ENCODE measurements at regions not wholly inside any gene's neighbourhood (a gene's known extent, or its start where the extent isn't known, plus 50 kb on each side); places are given as distances from the start of the nearest gene placed in this dataset.

- Mint-ChIP-seq H3K4me3 (no peak overlapping the region), H3K27ac (no peak overlapping the region), H3K9me3 (peaks cover 10 to 12% of the 10 kb centered on the region in 2 donors), H3K36me3 (no peaks in the 10 kb centered on the region), H3K4me1 (no peaks in the 10 kb centered on the region), H3K27me3 (peaks cover 0 to 13% of the 10 kb centered on the region in 2 donors)
- DNase-seq (no peak), ATAC-seq (replicated peaks) (no peak)
Measured at GRCh38 chr5:71946343-71947030, 160.8 kb upstream of the MAP1B start.

- DNase-seq (no peak), ATAC-seq (replicated peaks) (no peak)
Measured at GRCh38 chr5:71948206-71948605, 159.1 kb upstream of the MAP1B start.

GRCh38 chr5:71949772-71950171, 157.5 kb upstream of the MAP1B start:
- Mint-ChIP-seq H3K27ac (no peak overlapping the region), H3K27me3 (peaks cover 4 to 9% of the 10 kb centered on the region in 2 donors), H3K36me3 (no peaks in the 10 kb centered on the region), H3K9me3 (peaks cover 7 to 12% of the 10 kb centered on the region in 2 donors), H3K4me1 (no peaks in the 10 kb centered on the region), H3K4me3 (no peak overlapping the region)
- no peak for ATAC-seq (replicated peaks)
- no peak for DNase-seq

More at GRCh38 chr5:71948206-71948605, 159.1 kb upstream of the MAP1B start:
- no peaks in the 10 kb centered on the region for H3K36me3 Mint-ChIP-seq
- H3K27ac Mint-ChIP-seq, result no peak overlapping the region
- H3K4me3 Mint-ChIP-seq, result no peak overlapping the region
- H3K9me3 Mint-ChIP-seq, result peaks cover 7 to 12% of the 10 kb centered on the region in 2 donors
- no peaks in the 10 kb centered on the region for H3K4me1 Mint-ChIP-seq
- H3K27me3 Mint-ChIP-seq, result peaks cover 6 to 10% of the 10 kb centered on the region in 2 donors

GRCh38 chr5:71953866-71954265, 153.4 kb upstream of the MAP1B start:
- Mint-ChIP-seq H3K9me3 (peaks cover 1 to 2% of the 10 kb centered on the region in 2 donors), H3K4me1 (no peaks in the 10 kb centered on the region), H3K27ac (no peak overlapping the region), H3K36me3 (no peaks in the 10 kb centered on the region), H3K4me3 (no peak overlapping the region), H3K27me3 (peaks cover 3 to 18% of the 10 kb centered on the region in 2 donors)
- DNase-seq (no peak), ATAC-seq (replicated peaks) (no peak)

GRCh38 chr5:71954329-71954728, 152.9 kb upstream of the MAP1B start:
- no peak for DNase-seq
- no peak overlapping the region for H3K27ac Mint-ChIP-seq
- no peaks in the 10 kb centered on the region for H3K9me3 Mint-ChIP-seq
- peaks cover 3 to 18% of the 10 kb centered on the region in 2 donors for H3K27me3 Mint-ChIP-seq
- H3K36me3 Mint-ChIP-seq, result no peaks in the 10 kb centered on the region
- ATAC-seq (replicated peaks), result no peak
- no peaks in the 10 kb centered on the region for H3K4me1 Mint-ChIP-seq
- H3K4me3 Mint-ChIP-seq, result no peak overlapping the region

GRCh38 chr5:71955723-71956122, 151.6 kb upstream of the MAP1B start:
- peaks cover 3 to 18% of the 10 kb centered on the region in 2 donors for H3K27me3 Mint-ChIP-seq
- DNase-seq, result no peak
- H3K36me3 Mint-ChIP-seq, result no peaks in the 10 kb centered on the region

GRCh38 chr5:71957292-71957898, 149.9 kb upstream of the MAP1B start:
- no peak for ATAC-seq (replicated peaks)
- H3K27ac Mint-ChIP-seq, result no peak overlapping the region
- no peaks in the 10 kb centered on the region for H3K9me3 Mint-ChIP-seq
- H3K27me3 Mint-ChIP-seq, result peaks cover 2 to 16% of the 10 kb centered on the region in 2 donors
- no peaks in the 10 kb centered on the region for H3K4me1 Mint-ChIP-seq
- no peak for DNase-seq
- no peaks in the 10 kb centered on the region for H3K36me3 Mint-ChIP-seq
- no peak overlapping the region for H3K4me3 Mint-ChIP-seq

More at GRCh38 chr5:71955723-71956122, 151.6 kb upstream of the MAP1B start:
- H3K4me3 Mint-ChIP-seq, result no peak overlapping the region
- no peak overlapping the region for H3K27ac Mint-ChIP-seq
- H3K4me1 Mint-ChIP-seq, result no peaks in the 10 kb centered on the region
- ATAC-seq (replicated peaks), result no peak
- no peaks in the 10 kb centered on the region for H3K9me3 Mint-ChIP-seq

- Mint-ChIP-seq H3K27ac (no peak overlapping the region), H3K36me3 (no peaks in the 10 kb centered on the region), H3K27me3 (peaks cover 0 to 6% of the 10 kb centered on the region in 2 donors), H3K4me1 (no peaks in the 10 kb centered on the region), H3K9me3 (no peaks in the 10 kb centered on the region), H3K4me3 (no peak overlapping the region)
- DNase-seq (no peak), ATAC-seq (replicated peaks) (no peak)
Measured at GRCh38 chr5:71960195-71960594, 147.1 kb upstream of the MAP1B start.

GRCh38 chr5:71961786-71962185, 145.5 kb upstream of the MAP1B start:
- DNase-seq, result no peak
- H3K4me1 Mint-ChIP-seq, result no peaks in the 10 kb centered on the region
- no peaks in the 10 kb centered on the region for H3K36me3 Mint-ChIP-seq

GRCh38 chr5:71969460-71969859, 137.8 kb upstream of the MAP1B start:
- H3K4me3 Mint-ChIP-seq, result no peak overlapping the region
- no peak for ATAC-seq (replicated peaks)
- DNase-seq, result no peak
- no peaks in the 10 kb centered on the region for H3K9me3 Mint-ChIP-seq
- peaks cover 16 to 28% of the 10 kb centered on the region in 2 donors for H3K27me3 Mint-ChIP-seq
- H3K36me3 Mint-ChIP-seq, result no peaks in the 10 kb centered on the region
- H3K27ac Mint-ChIP-seq, result no peak overlapping the region
- H3K4me1 Mint-ChIP-seq, result no peaks in the 10 kb centered on the region

More at GRCh38 chr5:71961786-71962185, 145.5 kb upstream of the MAP1B start:
- Mint-ChIP-seq H3K27ac (no peak overlapping the region), H3K9me3 (no peaks in the 10 kb centered on the region), H3K27me3 (peaks cover 0 to 3% of the 10 kb centered on the region in 2 donors), H3K4me3 (no peak overlapping the region)
- no peak for ATAC-seq (replicated peaks)

GRCh38 chr5:71971862-71972261, 135.4 kb upstream of the MAP1B start:
- ATAC-seq (replicated peaks) (no peak), DNase-seq (no peak)
- peaks cover 0 to 2% of the 10 kb centered on the region in 2 donors for H3K9me3 Mint-ChIP-seq
- H3K4me3 Mint-ChIP-seq, result no peak overlapping the region
- H3K27ac Mint-ChIP-seq, result no peak overlapping the region
- H3K27me3 Mint-ChIP-seq, result peaks cover 13 to 37% of the 10 kb centered on the region in 2 donors
- H3K36me3 Mint-ChIP-seq, result no peaks in the 10 kb centered on the region
- H3K4me1 Mint-ChIP-seq, result no peaks in the 10 kb centered on the region

- Mint-ChIP-seq H3K27me3 (peaks cover 13 to 37% of the 10 kb centered on the region in 2 donors), H3K27ac (no peak overlapping the region), H3K36me3 (no peaks in the 10 kb centered on the region), H3K9me3 (peaks cover 0 to 2% of the 10 kb centered on the region in 2 donors), H3K4me3 (no peak overlapping the region), H3K4me1 (no peaks in the 10 kb centered on the region)
- ATAC-seq (replicated peaks) (no peak), DNase-seq (no peak)
Measured at GRCh38 chr5:71972777-71973473, 134.3 kb upstream of the MAP1B start.

GRCh38 chr5:71973563-71973962, 133.7 kb upstream of the MAP1B start:
- ATAC-seq (replicated peaks) (no peak), DNase-seq (no peak)
- Mint-ChIP-seq H3K36me3 (no peaks in the 10 kb centered on the region), H3K27ac (no peak overlapping the region), H3K4me1 (no peaks in the 10 kb centered on the region), H3K4me3 (no peak overlapping the region), H3K27me3 (peaks cover 13 to 34% of the 10 kb centered on the region in 2 donors), H3K9me3 (peaks cover 0 to 2% of the 10 kb centered on the region in 2 donors)

GRCh38 chr5:71974165-71974564, 133.1 kb upstream of the MAP1B start:
- Mint-ChIP-seq H3K4me3 (no peak overlapping the region), H3K27me3 (peaks cover 13 to 29% of the 10 kb centered on the region in 2 donors), H3K36me3 (no peaks in the 10 kb centered on the region), H3K27ac (no peak overlapping the region), H3K9me3 (peaks cover 0 to 2% of the 10 kb centered on the region in 2 donors), H3K4me1 (no peaks in the 10 kb centered on the region)
- DNase-seq (no peak), ATAC-seq (replicated peaks) (no peak)
